Testis (tissue), 2 donors: ENCODE measurements at regions not wholly inside any gene's neighbourhood (a gene's known extent, or its start where the extent isn't known, plus 50 kb on each side); places are given as distances from the start of the nearest gene placed in this dataset.

Source experiments
- CTCF ChIP-seq, 3 experiments: fragments of 450-650 bp in 2 of 3; fragments of 200-600 bp in 1 of 3; sonication (generic) in 1 of 3; IDR thresholded peaks; one replicate each; pipeline ENCODE4 v1.5.1; 2016 to 2019; ENCODE audit warnings: antibody characterized with exemption in 3 of 3, mild to moderate bottlenecking in 2 of 3, moderate library complexity in 1 of 3
- POLR2A ChIP-seq: fragments of 450-650 bp; IDR thresholded peaks from one replicate; pipeline ENCODE4 v1.6.1; 2017; ENCODE audit warnings: antibody characterized with exemption, mild to moderate bottlenecking, moderate library complexity

GRCh38 chr2:106956416-106956815 is 70.4 kb upstream of the ST6GAL2 start:
- TF ChIP-seq CTCF (IDR thresholded peaks at IDR 0.05) (no peak), POLR2A (no peak)
